ENCODE measurements at regions not wholly inside any gene's neighbourhood (a gene's known extent, or its start where the extent isn't known, plus 50 kb on each side); places are given as distances from the start of the nearest gene placed in this dataset.
"Not testable (repeated sequence)": the region's sequence is repeated elsewhere in the genome, so short reads cannot be mapped to it uniquely, and the experiment has no call there.

DNA sequence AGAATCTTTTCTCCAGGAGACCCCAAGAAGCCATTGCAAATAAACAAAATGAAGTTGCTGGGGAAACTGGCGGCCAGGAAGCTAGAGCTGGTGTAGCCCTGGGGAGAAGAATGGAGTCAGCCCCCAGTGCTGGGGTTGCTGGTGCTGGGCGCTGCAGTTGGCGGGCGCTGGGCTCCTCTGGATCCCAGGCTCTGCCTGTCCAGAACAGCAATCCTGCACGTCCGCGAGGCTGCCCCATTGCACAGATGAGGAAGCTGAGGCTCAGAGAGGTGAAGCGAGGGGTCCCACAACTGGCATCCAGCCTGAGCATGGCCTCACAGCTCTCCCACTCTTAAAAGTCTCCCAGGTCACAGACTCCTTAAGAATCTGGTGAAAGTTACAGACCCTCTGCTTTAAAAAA is 161.1 kb downstream of the OR4M2 start:
- Histone ChIP-seq H3K4me1 (ENCODE audit: control insufficient read depth in 1 of 2, insufficient read depth in 2 of 2, low read length in 2 of 2) (no peaks in the 10 kb centered on the region), H3K27ac (ENCODE audit: low read depth, low read length) (no peak overlapping the region), H3K4me2 (ENCODE audit: low read length) (no peak overlapping the region), H3K9ac (ENCODE audit: low read length) (no peak overlapping the region), H4K20me1 (ENCODE audit: insufficient read depth) (no peaks in the 10 kb centered on the region), H3K9me3 (ENCODE audit: control insufficient read depth in 1 of 2, insufficient read depth in 1 of 2, low read depth in 1 of 2, low read length in 2 of 2) (peaks cover 43 to 45% of the 10 kb centered on the region in 2 experiments; a peak in 2 of 4 replicates), H2AFZ (ENCODE audit: low read depth, low read length, poor library complexity, severe bottlenecking) (no peak overlapping the region), H3K79me2 (ENCODE audit: insufficient read depth, low read length) (no peaks in the 10 kb centered on the region), H3K27me3 (ENCODE audit: insufficient read depth, low read length) (no peaks in the 10 kb centered on the region), H3K36me3 (ENCODE audit: control insufficient read depth in 1 of 2, insufficient read depth in 2 of 2, low read length in 2 of 2) (no peaks in the 10 kb centered on the region), H3K9me2 (ENCODE audit: insufficient read depth) (no peaks in the 10 kb centered on the region), H3K4me3 (replicated peaks in 1 of 2; ENCODE audit: low read depth in 1 of 2, low read length in 2 of 2) (no peak overlapping the region)
- DNase-seq (ENCODE audit: low read depth, low spot score) = no peak
- ATAC-seq = no peak
- POLR2A ChIA-PET = no interaction called here
- CTCF ChIA-PET = no interaction called here
- no peak for TF ChIP-seq REST (IDR thresholded peaks at IDR 0.05; ENCODE audit: low read depth)
- TF ChIP-seq RAD21 (IDR thresholded peaks at IDR 0.05; ENCODE audit: low read depth) = no peak
- TF ChIP-seq, protein P1, sequence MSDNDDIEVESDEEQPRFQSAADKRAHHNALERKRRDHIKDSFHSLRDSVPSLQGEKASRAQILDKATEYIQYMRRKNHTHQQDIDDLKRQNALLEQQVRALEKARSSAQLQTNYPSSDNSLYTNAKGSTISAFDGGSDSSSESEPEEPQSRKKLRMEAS (IDR thresholded peaks at IDR 0.05) = no peak
- TF ChIP-seq EGR1 (IDR thresholded peaks at IDR 0.05; ENCODE audit: low read depth) = no peak
- no peak for TF ChIP-seq SRF (IDR thresholded peaks at IDR 0.05; ENCODE audit: low read depth)
- no peak for TF ChIP-seq ZBTB33 (IDR thresholded peaks at IDR 0.05; ENCODE audit: extremely low read depth, insufficient replicate concordance, low read length)
- TF ChIP-seq POLR2AphosphoS5 (IDR thresholded peaks at IDR 0.05; ENCODE audit: low read depth, low read length) = no peak
- TF ChIP-seq POLR2A (IDR thresholded peaks at IDR 0.05; ENCODE audit: borderline replicate concordance, extremely low read depth, insufficient read depth, insufficient read length) = no peak
- no peak for TF ChIP-seq JUND (IDR thresholded peaks at IDR 0.05)
- no peak for TF ChIP-seq ATF3 (IDR thresholded peaks at IDR 0.05)
- TF ChIP-seq CBX3 (IDR thresholded peaks at IDR 0.05; ENCODE audit: low read depth) = no peak
- no peak for TF ChIP-seq YY1 (IDR thresholded peaks at IDR 0.05; ENCODE audit: extremely low read depth, insufficient replicate concordance, low read depth, low read length)
- intact Hi-C loops (cut with micrococcal nuclease) = no loop called here
- no TSS peak for BruUV-seq (replicated peaks)
- RAD21 ChIA-PET (ENCODE audit: low non-redundant PET in 1 of 2, low total read pairs in 2 of 2, uncharacterized antibody in 2 of 2, unreplicated experiment in 2 of 2) = no interaction called here

- H4K20me1 ChIP-seq (ENCODE audit: insufficient read depth); H3K79me2 ChIP-seq (ENCODE audit: insufficient read depth, low read length); BruUV-seq (replicated peaks); H3K9ac ChIP-seq (ENCODE audit: low read length); H3K4me3 ChIP-seq (replicated peaks in 1 of 2; ENCODE audit: low read depth in 1 of 2, low read length in 2 of 2); H3K4me1 ChIP-seq (ENCODE audit: control insufficient read depth in 1 of 2, insufficient read depth in 2 of 2, low read length in 2 of 2); H3K4me2 ChIP-seq (ENCODE audit: low read length); ATAC-seq; RAD21 ChIA-PET (ENCODE audit: low non-redundant PET in 1 of 2, low total read pairs in 2 of 2, uncharacterized antibody in 2 of 2, unreplicated experiment in 2 of 2); H3K27me3 ChIP-seq (ENCODE audit: insufficient read depth, low read length); H3K36me3 ChIP-seq (ENCODE audit: control insufficient read depth in 1 of 2, insufficient read depth in 2 of 2, low read length in 2 of 2); CTCF ChIA-PET; intact Hi-C loops (cut with micrococcal nuclease); POLR2A ChIA-PET; H3K9me2 ChIP-seq (ENCODE audit: insufficient read depth); H3K27ac ChIP-seq (ENCODE audit: low read depth, low read length); H2AFZ ChIP-seq (ENCODE audit: low read depth, low read length, poor library complexity, severe bottlenecking); DNase-seq (ENCODE audit: low read depth, low spot score): not testable (repeated sequence)
- H3K9me3 ChIP-seq (ENCODE audit: control insufficient read depth in 1 of 2, insufficient read depth in 1 of 2, low read depth in 1 of 2, low read length in 2 of 2) = peaks cover 41 to 47% of the 10 kb centered on the region in 2 experiments; a peak in 2 of 4 replicates
Measured at GRCh38 chr15:22242311-22242710, 162.0 kb downstream of the OR4M2 start.
